Suprapubic skin (tissue), 4 donors: ENCODE measurements at regions not wholly inside any gene's neighbourhood (a gene's known extent, or its start where the extent isn't known, plus 50 kb on each side); places are given as distances from the start of the nearest gene placed in this dataset.

ENCODE experiments used
- POLR2A ChIP-seq, 2 donors: fragments of 450-650 bp; IDR thresholded peaks; one replicate each; pipeline ENCODE4 v1.6.1; 2017; ENCODE audit warnings: antibody characterized with exemption in 2 of 2, mild to moderate bottlenecking in 2 of 2, moderate library complexity in 2 of 2
- POLR2AphosphoS5 ChIP-seq, 3 donors: sonication (generic); formaldehyde crosslinking; IDR thresholded peaks; one replicate each; pipeline ENCODE4 v1.6.1; 2017; ENCODE audit warnings: antibody characterized with exemption in 3 of 3
- TF ChIP-seq, protein P1 (sequence below), 2 donors: fragments of 200-600 bp in 1 of 2; fragments of 450-650 bp in 1 of 2; sonication (generic) in 1 of 2; IDR thresholded peaks; one replicate each; pipeline ENCODE4 v1.5.1; 2016 to 2019; ENCODE audit warnings: antibody characterized with exemption in 2 of 2, mild to moderate bottlenecking in 1 of 2, moderate library complexity in 1 of 2

DNA sequence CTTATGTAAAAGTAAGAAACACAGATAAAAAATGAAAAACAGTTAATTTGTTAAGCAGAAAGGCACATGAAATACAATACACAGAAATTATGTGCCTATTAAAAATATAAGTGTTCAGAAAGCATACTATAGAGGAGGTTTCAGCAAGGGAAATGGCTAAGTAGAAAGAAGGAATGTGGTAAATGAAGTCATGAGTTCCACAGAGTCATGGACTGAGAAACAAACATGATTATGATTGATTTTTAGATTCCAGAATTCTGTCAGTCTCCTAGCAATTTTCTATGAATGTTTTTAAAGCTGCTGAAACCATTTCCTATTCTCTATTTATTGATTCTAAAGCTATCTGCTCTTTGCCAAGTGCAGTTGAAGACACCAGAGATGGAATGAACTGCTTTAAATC, 1398.4 kb downstream of the ARAP2 start:
- TF ChIP-seq, protein P1, sequence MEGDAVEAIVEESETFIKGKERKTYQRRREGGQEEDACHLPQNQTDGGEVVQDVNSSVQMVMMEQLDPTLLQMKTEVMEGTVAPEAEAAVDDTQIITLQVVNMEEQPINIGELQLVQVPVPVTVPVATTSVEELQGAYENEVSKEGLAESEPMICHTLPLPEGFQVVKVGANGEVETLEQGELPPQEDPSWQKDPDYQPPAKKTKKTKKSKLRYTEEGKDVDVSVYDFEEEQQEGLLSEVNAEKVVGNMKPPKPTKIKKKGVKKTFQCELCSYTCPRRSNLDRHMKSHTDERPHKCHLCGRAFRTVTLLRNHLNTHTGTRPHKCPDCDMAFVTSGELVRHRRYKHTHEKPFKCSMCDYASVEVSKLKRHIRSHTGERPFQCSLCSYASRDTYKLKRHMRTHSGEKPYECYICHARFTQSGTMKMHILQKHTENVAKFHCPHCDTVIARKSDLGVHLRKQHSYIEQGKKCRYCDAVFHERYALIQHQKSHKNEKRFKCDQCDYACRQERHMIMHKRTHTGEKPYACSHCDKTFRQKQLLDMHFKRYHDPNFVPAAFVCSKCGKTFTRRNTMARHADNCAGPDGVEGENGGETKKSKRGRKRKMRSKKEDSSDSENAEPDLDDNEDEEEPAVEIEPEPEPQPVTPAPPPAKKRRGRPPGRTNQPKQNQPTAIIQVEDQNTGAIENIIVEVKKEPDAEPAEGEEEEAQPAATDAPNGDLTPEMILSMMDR (IDR thresholded peaks at IDR 0.05) = no peak
- no peak for TF ChIP-seq POLR2A (IDR thresholded peaks at IDR 0.05)
- no peak for TF ChIP-seq POLR2AphosphoS5 (IDR thresholded peaks at IDR 0.05)
